ENCODE measurements at regions not wholly inside any gene's neighbourhood (a gene's known extent, or its start where the extent isn't known, plus 50 kb on each side); places are given as distances from the start of the nearest gene placed in this dataset.

DNA sequence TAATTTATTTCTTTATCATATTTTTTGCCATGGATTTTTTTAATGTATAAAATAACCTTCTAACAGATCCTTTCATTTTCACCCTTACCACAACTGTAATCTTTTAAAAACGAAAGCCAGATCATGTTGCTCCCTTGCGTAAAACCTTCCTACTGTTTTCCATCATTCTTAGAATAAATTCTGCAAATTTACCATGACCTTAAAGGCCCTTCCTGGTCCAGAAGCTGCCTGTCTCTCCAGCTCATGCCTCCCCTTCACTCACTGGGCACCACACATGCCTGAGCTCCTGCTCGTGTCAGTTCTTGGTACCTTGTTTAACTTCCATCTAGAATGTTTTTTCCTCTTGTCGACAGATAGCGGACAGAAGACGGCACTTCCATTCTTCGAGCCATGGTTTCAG, 245.0 kb upstream of the CDH5 start:
- Histone ChIP-seq H3K27me3 (peaks cover 3% of the 10 kb centered on the region), H3K27ac (no peak overlapping the region), H3K4me1 (no peaks in the 10 kb centered on the region), H3K9me3 (no peaks in the 10 kb centered on the region), H3K4me3 (no peak overlapping the region), H3K36me3 (no peaks in the 10 kb centered on the region)
- 94% methylated on average over 7 of the region's 7 CpGs for WGBS
- no peak for TF ChIP-seq EP300 (IDR thresholded peaks at IDR 0.05)
- TF ChIP-seq POLR2AphosphoS5 (IDR thresholded peaks at IDR 0.05) = no peak
- TF ChIP-seq POLR2A (IDR thresholded peaks at IDR 0.05) = no peak
- TF ChIP-seq, protein P1, sequence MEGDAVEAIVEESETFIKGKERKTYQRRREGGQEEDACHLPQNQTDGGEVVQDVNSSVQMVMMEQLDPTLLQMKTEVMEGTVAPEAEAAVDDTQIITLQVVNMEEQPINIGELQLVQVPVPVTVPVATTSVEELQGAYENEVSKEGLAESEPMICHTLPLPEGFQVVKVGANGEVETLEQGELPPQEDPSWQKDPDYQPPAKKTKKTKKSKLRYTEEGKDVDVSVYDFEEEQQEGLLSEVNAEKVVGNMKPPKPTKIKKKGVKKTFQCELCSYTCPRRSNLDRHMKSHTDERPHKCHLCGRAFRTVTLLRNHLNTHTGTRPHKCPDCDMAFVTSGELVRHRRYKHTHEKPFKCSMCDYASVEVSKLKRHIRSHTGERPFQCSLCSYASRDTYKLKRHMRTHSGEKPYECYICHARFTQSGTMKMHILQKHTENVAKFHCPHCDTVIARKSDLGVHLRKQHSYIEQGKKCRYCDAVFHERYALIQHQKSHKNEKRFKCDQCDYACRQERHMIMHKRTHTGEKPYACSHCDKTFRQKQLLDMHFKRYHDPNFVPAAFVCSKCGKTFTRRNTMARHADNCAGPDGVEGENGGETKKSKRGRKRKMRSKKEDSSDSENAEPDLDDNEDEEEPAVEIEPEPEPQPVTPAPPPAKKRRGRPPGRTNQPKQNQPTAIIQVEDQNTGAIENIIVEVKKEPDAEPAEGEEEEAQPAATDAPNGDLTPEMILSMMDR (IDR thresholded peaks at IDR 0.05) = no peak
- DNase-seq (ENCODE audit: low spot score in 2 of 2) = no peak

DNA sequence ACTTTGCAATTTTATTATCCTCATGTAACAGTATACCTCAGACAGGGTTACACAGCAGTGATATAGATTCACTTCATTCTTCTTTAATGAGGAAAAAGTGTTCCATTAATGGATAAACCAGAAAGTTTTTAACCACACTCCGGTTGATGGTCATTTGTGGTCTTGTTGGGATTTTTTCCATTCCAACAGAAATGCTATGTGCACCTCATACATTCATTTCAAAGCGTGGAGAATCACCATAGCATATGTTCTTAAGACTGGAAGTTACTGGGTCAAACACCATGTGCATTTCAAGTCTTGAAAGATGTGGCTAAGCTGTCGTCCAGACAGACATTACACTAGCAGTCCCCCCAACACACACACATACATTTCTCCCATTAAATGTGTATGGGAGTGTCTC, 245.8 kb upstream of the CDH5 start:
- Histone ChIP-seq H3K4me3 (no peak overlapping the region), H3K27me3 (peaks cover 3% of the 10 kb centered on the region), H3K27ac (no peak overlapping the region), H3K9me3 (no peaks in the 10 kb centered on the region), H3K36me3 (no peaks in the 10 kb centered on the region), H3K4me1 (no peaks in the 10 kb centered on the region)
- TF ChIP-seq, protein P1 (IDR thresholded peaks at IDR 0.05) = no peak
- TF ChIP-seq POLR2A (IDR thresholded peaks at IDR 0.05) (no peak), EP300 (IDR thresholded peaks at IDR 0.05) (no peak), POLR2AphosphoS5 (IDR thresholded peaks at IDR 0.05) (no peak)
- no peak for DNase-seq (ENCODE audit: low spot score in 2 of 2)
- 87% methylated on average over 3 of the region's 3 CpGs for WGBS

DNA sequence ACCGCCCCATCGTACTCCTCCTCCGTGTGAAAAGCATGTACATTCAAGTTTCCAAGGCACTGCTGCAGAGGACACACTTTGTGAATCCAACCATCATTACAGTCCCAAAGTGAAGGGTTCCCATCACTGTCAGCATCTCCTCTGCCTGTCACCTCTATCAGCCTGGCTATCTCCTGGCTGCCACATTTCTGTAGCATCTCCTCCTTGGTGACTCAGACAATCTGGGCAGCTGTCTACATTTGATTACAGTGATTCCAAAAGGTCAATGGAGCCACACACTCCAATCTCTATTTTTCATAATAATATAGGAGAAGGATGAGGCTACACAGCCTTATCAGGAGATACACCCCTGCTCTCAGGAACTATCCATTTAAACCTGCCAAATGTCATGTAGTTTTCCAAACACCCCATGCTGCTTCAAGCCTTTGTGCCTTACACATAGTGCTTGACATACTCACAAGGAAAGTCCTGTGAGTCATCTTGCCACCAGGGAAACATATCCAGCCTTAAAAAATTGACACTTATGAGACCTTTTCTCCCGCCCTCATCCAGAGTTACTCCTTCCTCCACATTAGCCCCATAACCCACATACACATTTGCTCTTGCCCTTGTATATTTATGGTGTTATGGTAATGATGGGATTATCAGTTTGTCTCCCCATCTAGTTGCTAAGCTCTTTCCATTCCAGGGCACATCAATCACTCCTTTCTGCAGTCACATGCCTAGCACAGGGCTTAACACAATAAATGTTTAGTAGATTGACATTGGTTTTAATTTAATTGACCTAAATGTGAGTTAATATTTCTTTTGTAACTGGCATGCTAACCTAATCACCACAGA, 250.1 kb upstream of the CDH5 start:
- no peaks in the 10 kb centered on the region for H3K27me3 ChIP-seq
- no peak overlapping the region for H3K4me3 ChIP-seq
- no peak overlapping the region for H3K27ac ChIP-seq
- H3K36me3 ChIP-seq = no peaks in the 10 kb centered on the region
- no peak for DNase-seq (ENCODE audit: low spot score in 2 of 2)
- no peaks in the 10 kb centered on the region for H3K4me1 ChIP-seq
- no peaks in the 10 kb centered on the region for H3K9me3 ChIP-seq
- 78% methylated on average over 4 of the region's 4 CpGs for WGBS
- TF ChIP-seq POLR2A (IDR thresholded peaks at IDR 0.05) = no peak
- TF ChIP-seq EP300 (IDR thresholded peaks at IDR 0.05) = no peak
- TF ChIP-seq, protein P1 (IDR thresholded peaks at IDR 0.05) = no peak
- TF ChIP-seq POLR2AphosphoS5 (IDR thresholded peaks at IDR 0.05) = no peak

DNA sequence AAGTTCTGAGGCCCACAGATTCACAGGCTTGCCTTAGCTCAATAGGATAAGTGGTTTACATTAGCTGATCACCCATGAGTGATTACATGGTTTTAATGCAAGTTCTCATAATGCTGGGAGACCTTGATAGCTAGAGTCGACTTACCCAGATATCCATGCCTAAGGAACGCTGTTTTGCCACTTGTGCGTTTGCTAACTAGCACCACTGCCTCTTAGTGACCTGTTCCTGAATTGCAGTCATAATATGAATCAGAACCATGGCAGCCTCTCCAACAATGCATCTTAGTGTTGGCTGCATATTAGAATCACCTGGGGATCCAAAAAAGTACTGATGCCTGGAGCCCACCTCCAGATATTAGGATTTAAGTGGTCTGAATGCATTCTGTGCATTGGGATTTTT, 251.1 kb upstream of the CDH5 start:
- WGBS = 86% methylated on average over 3 of the region's 3 CpGs

DNA sequence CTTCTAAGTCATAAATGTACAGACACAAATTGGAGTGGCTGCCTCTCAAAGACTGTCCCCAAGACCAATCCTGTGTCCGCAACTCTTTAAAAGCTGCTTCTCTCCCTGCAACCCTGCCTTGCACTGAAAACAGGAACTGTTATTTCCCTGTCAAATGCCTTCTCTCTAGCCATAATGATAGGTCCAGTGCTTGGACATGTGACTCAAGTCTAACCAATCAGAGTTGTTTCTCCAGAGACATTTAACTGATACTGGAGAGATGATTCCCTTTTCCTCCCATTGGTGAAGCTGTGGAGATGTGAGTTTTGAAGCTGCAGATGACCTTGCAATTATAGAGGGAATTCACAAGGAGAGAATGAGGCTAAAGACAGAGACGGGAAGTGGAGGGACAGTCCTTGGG, 253.3 kb upstream of the CDH5 start:
- TF ChIP-seq POLR2A (IDR thresholded peaks at IDR 0.05) = no peak
- TF ChIP-seq EP300 (IDR thresholded peaks at IDR 0.05) = no peak
- TF ChIP-seq, protein P1 (IDR thresholded peaks at IDR 0.05) = no peak
- no peak for TF ChIP-seq POLR2AphosphoS5 (IDR thresholded peaks at IDR 0.05)

More for the DNA sequence above, 251.1 kb upstream of the CDH5 start:
- H3K36me3 ChIP-seq = no peaks in the 10 kb centered on the region
- no peaks in the 10 kb centered on the region for H3K4me1 ChIP-seq
- TF ChIP-seq EP300 (IDR thresholded peaks at IDR 0.05) (no peak), POLR2A (IDR thresholded peaks at IDR 0.05) (no peak), POLR2AphosphoS5 (IDR thresholded peaks at IDR 0.05) (no peak)
- TF ChIP-seq, protein P1 (IDR thresholded peaks at IDR 0.05) = no peak
- no peak overlapping the region for H3K4me3 ChIP-seq
- H3K27me3 ChIP-seq = no peaks in the 10 kb centered on the region
- no peak for DNase-seq (ENCODE audit: low spot score in 2 of 2)
- H3K9me3 ChIP-seq = no peaks in the 10 kb centered on the region
- no peak overlapping the region for H3K27ac ChIP-seq

More for the DNA sequence above, 253.3 kb upstream of the CDH5 start:
- Histone ChIP-seq H3K4me3 (no peak overlapping the region), H3K4me1 (no peaks in the 10 kb centered on the region), H3K9me3 (no peaks in the 10 kb centered on the region), H3K27me3 (no peaks in the 10 kb centered on the region), H3K36me3 (no peaks in the 10 kb centered on the region), H3K27ac (no peak overlapping the region)
- 93% methylated on average over 2 of the region's 2 CpGs for WGBS
- DNase-seq (ENCODE audit: low spot score in 2 of 2) = no peak

Measured in suprapubic skin (tissue), 4 donors.